ENCODE measurements at regions not wholly inside any gene's neighbourhood (a gene's known extent, or its start where the extent isn't known, plus 50 kb on each side); places are given as distances from the start of the nearest gene placed in this dataset.

GRCh38 chr2:215815960-215816359 is 197.4 kb downstream of the MREG start:
- no peak overlapping the region for H3K27ac ChIP-seq (ENCODE audit: low read depth in 1 of 2, low read length in 2 of 2)
- 85% methylated on average over 2 of the region's 2 CpGs for WGBS
- H3K27me3 ChIP-seq (ENCODE audit: control insufficient read depth in 4 of 4, insufficient read depth in 4 of 4, low read length in 3 of 4), result no peaks in the 10 kb centered on the region
- DNase-seq (ENCODE audit: low spot score), result no peak
- H3K4me3 ChIP-seq (ENCODE audit: low read depth in 1 of 3, low read length in 3 of 3), result no peak overlapping the region
- TF ChIP-seq FOXA2 (IDR thresholded peaks at IDR 0.05), result no peak
- TF ChIP-seq RXRA (IDR thresholded peaks at IDR 0.05), result no peak
- TF ChIP-seq EGR1 (IDR thresholded peaks at IDR 0.05; ENCODE audit: low read depth in 2 of 2), result no peak
- TF ChIP-seq JUND (IDR thresholded peaks at IDR 0.05), result no peak
- TF ChIP-seq, protein P1, sequence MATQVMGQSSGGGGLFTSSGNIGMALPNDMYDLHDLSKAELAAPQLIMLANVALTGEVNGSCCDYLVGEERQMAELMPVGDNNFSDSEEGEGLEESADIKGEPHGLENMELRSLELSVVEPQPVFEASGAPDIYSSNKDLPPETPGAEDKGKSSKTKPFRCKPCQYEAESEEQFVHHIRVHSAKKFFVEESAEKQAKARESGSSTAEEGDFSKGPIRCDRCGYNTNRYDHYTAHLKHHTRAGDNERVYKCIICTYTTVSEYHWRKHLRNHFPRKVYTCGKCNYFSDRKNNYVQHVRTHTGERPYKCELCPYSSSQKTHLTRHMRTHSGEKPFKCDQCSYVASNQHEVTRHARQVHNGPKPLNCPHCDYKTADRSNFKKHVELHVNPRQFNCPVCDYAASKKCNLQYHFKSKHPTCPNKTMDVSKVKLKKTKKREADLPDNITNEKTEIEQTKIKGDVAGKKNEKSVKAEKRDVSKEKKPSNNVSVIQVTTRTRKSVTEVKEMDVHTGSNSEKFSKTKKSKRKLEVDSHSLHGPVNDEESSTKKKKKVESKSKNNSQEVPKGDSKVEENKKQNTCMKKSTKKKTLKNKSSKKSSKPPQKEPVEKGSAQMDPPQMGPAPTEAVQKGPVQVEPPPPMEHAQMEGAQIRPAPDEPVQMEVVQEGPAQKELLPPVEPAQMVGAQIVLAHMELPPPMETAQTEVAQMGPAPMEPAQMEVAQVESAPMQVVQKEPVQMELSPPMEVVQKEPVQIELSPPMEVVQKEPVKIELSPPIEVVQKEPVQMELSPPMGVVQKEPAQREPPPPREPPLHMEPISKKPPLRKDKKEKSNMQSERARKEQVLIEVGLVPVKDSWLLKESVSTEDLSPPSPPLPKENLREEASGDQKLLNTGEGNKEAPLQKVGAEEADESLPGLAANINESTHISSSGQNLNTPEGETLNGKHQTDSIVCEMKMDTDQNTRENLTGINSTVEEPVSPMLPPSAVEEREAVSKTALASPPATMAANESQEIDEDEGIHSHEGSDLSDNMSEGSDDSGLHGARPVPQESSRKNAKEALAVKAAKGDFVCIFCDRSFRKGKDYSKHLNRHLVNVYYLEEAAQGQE (IDR thresholded peaks at IDR 0.05), result no peak
- no peak for TF ChIP-seq YY1 (IDR thresholded peaks at IDR 0.05)
- H3K36me3 ChIP-seq (ENCODE audit: control insufficient read depth in 4 of 4, insufficient read depth in 3 of 4, low read depth in 1 of 4, low read length in 3 of 4), result no peaks in the 10 kb centered on the region
- H3K9me3 ChIP-seq (ENCODE audit: control insufficient read depth in 4 of 4, low read length in 3 of 4), result peaks cover 0 to 1% (median 0%) of the 10 kb centered on the region in 4 donors
- no peaks in the 10 kb centered on the region for H3K4me1 ChIP-seq (ENCODE audit: control insufficient read depth in 4 of 4, insufficient read depth in 4 of 4, low read length in 3 of 4)
- H3K9ac ChIP-seq (ENCODE audit: low read depth in 1 of 2, low read length in 2 of 2), result no peak overlapping the region

GRCh38 chr2:215812966-215813365 is 200.4 kb downstream of the MREG start:
- H3K4me1 ChIP-seq (ENCODE audit: control insufficient read depth in 4 of 4, insufficient read depth in 4 of 4, low read length in 3 of 4), result peaks cover 0 to 4% (median 0%) of the 10 kb centered on the region in 4 donors
- DNase-seq (ENCODE audit: low spot score), result no peak

More at GRCh38 chr2:215812966-215813365, 200.4 kb downstream of the MREG start:
- Histone ChIP-seq H3K27ac (ENCODE audit: low read depth in 1 of 2, low read length in 2 of 2) (no peak overlapping the region), H3K9me3 (ENCODE audit: control insufficient read depth in 4 of 4, low read length in 3 of 4) (no peaks in the 10 kb centered on the region), H3K27me3 (ENCODE audit: control insufficient read depth in 4 of 4, insufficient read depth in 4 of 4, low read length in 3 of 4) (no peaks in the 10 kb centered on the region), H3K4me3 (ENCODE audit: low read depth in 1 of 3, low read length in 3 of 3) (no peak overlapping the region), H3K36me3 (ENCODE audit: control insufficient read depth in 4 of 4, insufficient read depth in 3 of 4, low read depth in 1 of 4, low read length in 3 of 4) (no peaks in the 10 kb centered on the region), H3K9ac (ENCODE audit: low read depth in 1 of 2, low read length in 2 of 2) (no peak overlapping the region)
- TF ChIP-seq, protein P2, sequence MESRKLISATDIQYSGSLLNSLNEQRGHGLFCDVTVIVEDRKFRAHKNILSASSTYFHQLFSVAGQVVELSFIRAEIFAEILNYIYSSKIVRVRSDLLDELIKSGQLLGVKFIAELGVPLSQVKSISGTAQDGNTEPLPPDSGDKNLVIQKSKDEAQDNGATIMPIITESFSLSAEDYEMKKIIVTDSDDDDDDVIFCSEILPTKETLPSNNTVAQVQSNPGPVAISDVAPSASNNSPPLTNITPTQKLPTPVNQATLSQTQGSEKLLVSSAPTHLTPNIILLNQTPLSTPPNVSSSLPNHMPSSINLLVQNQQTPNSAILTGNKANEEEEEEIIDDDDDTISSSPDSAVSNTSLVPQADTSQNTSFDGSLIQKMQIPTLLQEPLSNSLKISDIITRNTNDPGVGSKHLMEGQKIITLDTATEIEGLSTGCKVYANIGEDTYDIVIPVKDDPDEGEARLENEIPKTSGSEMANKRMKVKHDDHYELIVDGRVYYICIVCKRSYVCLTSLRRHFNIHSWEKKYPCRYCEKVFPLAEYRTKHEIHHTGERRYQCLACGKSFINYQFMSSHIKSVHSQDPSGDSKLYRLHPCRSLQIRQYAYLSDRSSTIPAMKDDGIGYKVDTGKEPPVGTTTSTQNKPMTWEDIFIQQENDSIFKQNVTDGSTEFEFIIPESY (IDR thresholded peaks at IDR 0.05), result no peak
- TF ChIP-seq GABPA (IDR thresholded peaks at IDR 0.05 in 1 of 2, conservative IDR thresholded peaks at IDR 0.05 in 1 of 2) (no peak), NR2F2 (IDR thresholded peaks at IDR 0.05) (no peak), TAF1 (conservative IDR thresholded peaks at IDR 0.05) (no peak), YY1 (IDR thresholded peaks at IDR 0.05) (no peak), HNF4G (IDR thresholded peaks at IDR 0.05) (no peak), RAD21 (IDR thresholded peaks at IDR 0.05) (no peak), FOXA1 (IDR thresholded peaks at IDR 0.05) (no peak), EGR1 (IDR thresholded peaks at IDR 0.05; ENCODE audit: low read depth in 2 of 2) (no peak)
- TF ChIP-seq, protein P1 (IDR thresholded peaks at IDR 0.05), result no peak
- TF ChIP-seq, protein P3, sequence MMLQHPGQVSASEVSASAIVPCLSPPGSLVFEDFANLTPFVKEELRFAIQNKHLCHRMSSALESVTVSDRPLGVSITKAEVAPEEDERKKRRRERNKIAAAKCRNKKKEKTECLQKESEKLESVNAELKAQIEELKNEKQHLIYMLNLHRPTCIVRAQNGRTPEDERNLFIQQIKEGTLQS (IDR thresholded peaks at IDR 0.05), result no peak

Data from liver (tissue), 7 donors.